Embryonic facial prominence (tissue), 1 donor: ENCODE measurements at regions not wholly inside any gene's neighbourhood (a gene's known extent, or its start where the extent isn't known, plus 50 kb on each side); places are given as distances from the start of the nearest gene placed in this dataset.
"Not testable (repeated sequence)": the region's sequence is repeated elsewhere in the genome, so short reads cannot be mapped to it uniquely, and the experiment has no call there.

Experiments used
- DNase-seq: peaks from one replicate; pipeline ENCODE4 v3.0.0-alpha.2; 2016; ENCODE audit errors: extremely low spot score

GRCh38 chr2:150856596-150857281 lies 369.3 kb upstream of the RND3 start:
- no peak for DNase-seq

GRCh38 chr2:150853263-150853662 lies 365.8 kb upstream of the RND3 start:
- no peak for DNase-seq

- DNase-seq, result no peak
Observed at GRCh38 chr2:150850641-150851040, 363.2 kb upstream of the RND3 start.

GRCh38 chr2:150847578-150847977 lies 360.1 kb upstream of the RND3 start:
- no peak for DNase-seq

GRCh38 chr2:150846691-150847090 lies 359.2 kb upstream of the RND3 start:
- no peak for DNase-seq

GRCh38 chr2:150832686-150833085 lies 345.2 kb upstream of the RND3 start:
- DNase-seq, result no peak

GRCh38 chr2:150824118-150824517 lies 336.7 kb upstream of the RND3 start:
- no peak for DNase-seq

- no peak for DNase-seq
Observed at GRCh38 chr2:150817422-150817821, 330.0 kb upstream of the RND3 start.

- no peak for DNase-seq
Observed at GRCh38 chr2:150812664-150813367, 325.3 kb upstream of the RND3 start.

- DNase-seq, result no peak
Observed at GRCh38 chr2:150812066-150812465, 324.6 kb upstream of the RND3 start.

GRCh38 chr2:150811259-150811855 lies 323.9 kb upstream of the RND3 start:
- peak; percentile 56 for DNase-seq

GRCh38 chr2:150809103-150809502 lies 321.6 kb upstream of the RND3 start:
- DNase-seq, result no peak

- no peak for DNase-seq
Observed at GRCh38 chr2:150806336-150806735, 318.9 kb upstream of the RND3 start.

GRCh38 chr2:150803689-150804398 lies 316.4 kb upstream of the RND3 start:
- no peak for DNase-seq

- DNase-seq, result no peak
Observed at GRCh38 chr2:150802635-150803034, 315.2 kb upstream of the RND3 start.

- DNase-seq, result not testable (repeated sequence)
Observed at GRCh38 chr2:150796236-150796635, 308.8 kb upstream of the RND3 start.

- DNase-seq, result no peak
Observed at GRCh38 chr2:150792780-150793300, 305.4 kb upstream of the RND3 start.

- no peak for DNase-seq
Observed at GRCh38 chr2:150791567-150791966, 304.1 kb upstream of the RND3 start.

GRCh38 chr2:150789376-150789905 lies 302.0 kb upstream of the RND3 start:
- DNase-seq, result no peak

GRCh38 chr2:150788426-150789140 lies 301.1 kb upstream of the RND3 start:
- no peak for DNase-seq
